HG03571 (cell line): ENCODE measurements at regions not wholly inside any gene's neighbourhood (a gene's known extent, or its start where the extent isn't known, plus 50 kb on each side); places are given as distances from the start of the nearest gene placed in this dataset.

Source experiments
- ATAC-seq: cut with Tn5 transposase; IDR thresholded peaks from one replicate; pipeline ENCODE4 v1.9.1; 2021; ENCODE audit not compliant: unreplicated experiment

GRCh38 chr10:32171204-32171603, 115.0 kb upstream of the KIF5B start:
- no peak for ATAC-seq

- ATAC-seq: no peak
Measured at GRCh38 chr10:32169556-32169955, 113.3 kb upstream of the KIF5B start.

GRCh38 chr10:32167450-32167849, 111.2 kb upstream of the KIF5B start:
- ATAC-seq: no peak

- no peak for ATAC-seq
Measured at GRCh38 chr10:32166365-32166764, 110.1 kb upstream of the KIF5B start.

GRCh38 chr10:32163762-32164148, 107.5 kb upstream of the KIF5B start:
- ATAC-seq: no peak

GRCh38 chr10:32163071-32163761, 107.0 kb upstream of the KIF5B start:
- no peak for ATAC-seq

- ATAC-seq: no peak
Measured at GRCh38 chr10:32161586-32161985, 105.4 kb upstream of the KIF5B start.

- no peak for ATAC-seq
Measured at GRCh38 chr10:32160864-32161263, 104.6 kb upstream of the KIF5B start.

- ATAC-seq: no peak
Measured at GRCh38 chr10:32159264-32159663, 103.0 kb upstream of the KIF5B start.

- ATAC-seq: no peak
Measured at GRCh38 chr10:32156031-32156495, 99.8 kb upstream of the KIF5B start.

- no peak for ATAC-seq
Measured at GRCh38 chr10:32155075-32155516, 98.9 kb upstream of the KIF5B start.

- no peak for ATAC-seq
Measured at GRCh38 chr10:32153931-32154330, 97.7 kb upstream of the KIF5B start.

GRCh38 chr10:32153252-32153651, 97.0 kb upstream of the KIF5B start:
- no peak for ATAC-seq

- ATAC-seq: no peak
Measured at GRCh38 chr10:32151871-32152270, 95.6 kb upstream of the KIF5B start.

- no peak for ATAC-seq
Measured at GRCh38 chr10:32150532-32151101, 94.4 kb upstream of the KIF5B start.

GRCh38 chr10:32149252-32149955, 93.2 kb upstream of the KIF5B start:
- peak; percentile 88 for ATAC-seq

- ATAC-seq: peak; percentile 28
Measured at GRCh38 chr10:32148864-32149251, 92.6 kb upstream of the KIF5B start.

GRCh38 chr10:32147730-32148129, 91.5 kb upstream of the KIF5B start:
- ATAC-seq: no peak

- no peak for ATAC-seq
Measured at GRCh38 chr10:32146166-32146565, 89.9 kb upstream of the KIF5B start.

- ATAC-seq: no peak
Measured at GRCh38 chr10:32144817-32145688, 88.8 kb upstream of the KIF5B start.

GRCh38 chr10:32143302-32143847, 87.2 kb upstream of the KIF5B start:
- ATAC-seq: no peak
